SW 1271 (cell line): ENCODE measurements at regions not wholly inside any gene's neighbourhood (a gene's known extent, or its start where the extent isn't known, plus 50 kb on each side); places are given as distances from the start of the nearest gene placed in this dataset.
"Not testable (repeated sequence)": the region's sequence is repeated elsewhere in the genome, so short reads cannot be mapped to it uniquely, and the experiment has no call there.

Experiments
- DNase-seq, 2 experiments: peaks; one replicate each; lab custom pipeline; 2025; lab: John Stamatoyannopoulos, UW

GRCh38 chr2:147420517-147420916, 424.3 kb upstream of the ACVR2A start:
- no peak for DNase-seq

GRCh38 chr2:147416099-147416498, 428.7 kb upstream of the ACVR2A start:
- no peak for DNase-seq

- DNase-seq, result not testable (repeated sequence)
Measured at GRCh38 chr2:147414656-147415055, 430.2 kb upstream of the ACVR2A start.

- no peak for DNase-seq
Measured at GRCh38 chr2:147408357-147408756, 436.5 kb upstream of the ACVR2A start.

GRCh38 chr2:147405651-147406050, 439.2 kb upstream of the ACVR2A start:
- DNase-seq, result no peak

GRCh38 chr2:147398996-147399395, 445.8 kb upstream of the ACVR2A start:
- DNase-seq, result no peak

GRCh38 chr2:147398301-147398700, 446.5 kb upstream of the ACVR2A start:
- DNase-seq, result no peak

- no peak for DNase-seq
Measured at GRCh38 chr2:147396890-147397289, 447.9 kb upstream of the ACVR2A start.

GRCh38 chr2:147394179-147394790, 450.5 kb upstream of the ACVR2A start:
- DNase-seq, result no peak

- no peak for DNase-seq
Measured at GRCh38 chr2:147392180-147392579, 452.6 kb upstream of the ACVR2A start.

GRCh38 chr2:147390475-147390874, 454.4 kb upstream of the ACVR2A start:
- DNase-seq, result no peak

- DNase-seq, result no peak
Measured at GRCh38 chr2:147389218-147389617, 455.6 kb upstream of the ACVR2A start.

GRCh38 chr2:147388217-147388616, 456.6 kb upstream of the ACVR2A start:
- DNase-seq, result no peak

- DNase-seq, result no peak
Measured at GRCh38 chr2:147386284-147386683, 458.5 kb upstream of the ACVR2A start.

GRCh38 chr2:147385600-147385999, 459.2 kb upstream of the ACVR2A start:
- no peak for DNase-seq

GRCh38 chr2:147384659-147385058, 460.2 kb upstream of the ACVR2A start:
- DNase-seq, result no peak

- DNase-seq, result no peak
Measured at GRCh38 chr2:147382322-147382948, 462.4 kb upstream of the ACVR2A start.

- DNase-seq, result no peak
Measured at GRCh38 chr2:147378403-147378802, 466.4 kb upstream of the ACVR2A start.

- DNase-seq, result no peak
Measured at GRCh38 chr2:147375073-147375472, 469.8 kb upstream of the ACVR2A start.

GRCh38 chr2:147374423-147374811, 470.4 kb upstream of the ACVR2A start:
- no peak for DNase-seq

- DNase-seq, result no peak
Measured at GRCh38 chr2:147373800-147374422, 470.9 kb upstream of the ACVR2A start.

- DNase-seq, result no peak
Measured at GRCh38 chr2:147368306-147368705, 476.5 kb upstream of the ACVR2A start.

GRCh38 chr2:147366279-147366678, 478.6 kb upstream of the ACVR2A start:
- DNase-seq, result no peak

GRCh38 chr2:147365622-147366021, 479.2 kb upstream of the ACVR2A start:
- no peak for DNase-seq
